GM19351 (cell line): ENCODE measurements at regions not wholly inside any gene's neighbourhood (a gene's known extent, or its start where the extent isn't known, plus 50 kb on each side); places are given as distances from the start of the nearest gene placed in this dataset.

Experiments
- ATAC-seq: cut with Tn5 transposase; IDR thresholded peaks from one replicate; pipeline ENCODE4 v1.9.1; 2021; ENCODE audit warnings: mild to moderate bottlenecking, moderate library complexity; ENCODE audit not compliant: unreplicated experiment

- no peak for ATAC-seq
Observed at GRCh38 chr15:96414875-96415274, 84.4 kb downstream of the NR2F2 start.

GRCh38 chr15:96415513-96416217 lies 85.2 kb downstream of the NR2F2 start:
- no peak for ATAC-seq

GRCh38 chr15:96416218-96416933 lies 85.9 kb downstream of the NR2F2 start:
- ATAC-seq = no peak

GRCh38 chr15:96416934-96417759 lies 86.6 kb downstream of the NR2F2 start:
- no peak for ATAC-seq

- ATAC-seq = no peak
Observed at GRCh38 chr15:96417760-96418130, 87.2 kb downstream of the NR2F2 start.

GRCh38 chr15:96418146-96418545 lies 87.6 kb downstream of the NR2F2 start:
- ATAC-seq = no peak

- no peak for ATAC-seq
Observed at GRCh38 chr15:96421178-96421601, 90.7 kb downstream of the NR2F2 start.

- ATAC-seq = no peak
Observed at GRCh38 chr15:96422125-96422524, 91.6 kb downstream of the NR2F2 start.

- ATAC-seq = no peak
Observed at GRCh38 chr15:96424674-96425073, 94.2 kb downstream of the NR2F2 start.

GRCh38 chr15:96428742-96429141 lies 98.2 kb downstream of the NR2F2 start:
- ATAC-seq = no peak

GRCh38 chr15:96431786-96432185 lies 101.3 kb downstream of the NR2F2 start:
- ATAC-seq = no peak

GRCh38 chr15:96435022-96435421 lies 104.5 kb downstream of the NR2F2 start:
- ATAC-seq = no peak

- ATAC-seq = no peak
Observed at GRCh38 chr15:96435841-96436240, 105.3 kb downstream of the NR2F2 start.

- ATAC-seq = no peak
Observed at GRCh38 chr15:96440978-96441377, 110.5 kb downstream of the NR2F2 start.

GRCh38 chr15:96442076-96442475 lies 111.6 kb downstream of the NR2F2 start:
- no peak for ATAC-seq

- ATAC-seq = no peak
Observed at GRCh38 chr15:96444865-96445264, 114.4 kb downstream of the NR2F2 start.

GRCh38 chr15:96448923-96449322 lies 118.4 kb downstream of the NR2F2 start:
- ATAC-seq = no peak

- ATAC-seq = no peak
Observed at GRCh38 chr15:96457841-96458240, 127.3 kb downstream of the NR2F2 start.

- ATAC-seq = no peak
Observed at GRCh38 chr15:96460106-96460505, 129.6 kb downstream of the NR2F2 start.

- no peak for ATAC-seq
Observed at GRCh38 chr15:96462768-96463750, 132.6 kb downstream of the NR2F2 start.
